SU-DHL-6 (cell line): ENCODE measurements at regions not wholly inside any gene's neighbourhood (a gene's known extent, or its start where the extent isn't known, plus 50 kb on each side); places are given as distances from the start of the nearest gene placed in this dataset.

Experiments used
- CTCF ChIP-seq: fragments of 200-600 bp; sonication (generic); IDR thresholded peaks from one replicate; pipeline ENCODE4 v1.5.1; 2017; ENCODE audit warnings: antibody characterized with exemption, mild to moderate bottlenecking, low read length, moderate library complexity; ENCODE audit not compliant: insufficient read depth, poor library complexity, severe bottlenecking
- EZH2phosphoT487 ChIP-seq: fragments of 200-600 bp; sonication (generic), shearing (Covaris generic); conservative IDR thresholded peaks from 2 replicates; pipeline ENCODE4 v1.6.1; 2018; ENCODE audit warnings: mild to moderate bottlenecking, antibody characterized with exemption, low read length, moderate library complexity, mixed read lengths

DNA sequence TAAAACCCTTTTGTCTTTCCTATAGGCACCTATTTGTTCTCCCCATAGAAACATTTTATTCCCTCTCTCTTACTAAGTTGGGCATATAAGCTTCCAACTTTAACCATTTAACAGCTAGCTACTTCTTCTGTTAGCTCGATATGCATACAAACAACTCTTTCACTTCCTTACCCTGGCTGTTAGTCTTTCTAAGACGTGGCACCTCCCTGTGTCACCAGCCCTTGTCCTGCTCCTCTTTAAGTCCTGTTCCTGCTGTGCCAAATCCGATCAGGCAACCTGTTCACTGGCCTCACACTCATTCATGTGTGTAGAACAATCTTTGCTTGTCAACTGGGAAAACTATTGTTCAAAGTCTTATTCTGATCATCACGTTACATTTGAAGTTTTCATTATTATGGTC lies 1376.1 kb upstream of the TENM4 start:
- TF ChIP-seq CTCF: no peak
- TF ChIP-seq EZH2phosphoT487: no peak
